ENCODE measurements at regions not wholly inside any gene's neighbourhood (a gene's known extent, or its start where the extent isn't known, plus 50 kb on each side); places are given as distances from the start of the nearest gene placed in this dataset.

DNA sequence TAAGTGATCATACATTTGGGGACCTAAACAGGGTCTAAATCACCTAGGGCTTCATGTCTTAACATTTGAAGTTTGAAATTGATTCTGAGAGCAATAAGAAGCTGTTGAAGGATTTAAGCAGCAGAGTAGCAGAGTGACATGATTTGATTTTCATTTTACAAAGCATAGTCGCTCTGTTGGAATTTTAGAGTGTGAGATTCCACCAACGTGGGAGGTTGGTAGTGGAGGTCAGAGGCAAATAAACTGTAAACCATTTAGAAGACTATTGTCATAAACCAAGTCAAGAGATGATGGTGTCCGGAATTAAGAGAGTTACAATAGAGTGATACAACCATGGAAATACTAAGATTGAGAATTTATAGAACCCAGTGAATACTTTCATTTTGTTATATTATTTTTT is 52.7 kb upstream of the ZDHHC17 start:
- DNase-seq: no peak

- no peak for DNase-seq
Observed at GRCh38 chr12:76713130-76713529, 50.8 kb upstream of the ZDHHC17 start.

DNA sequence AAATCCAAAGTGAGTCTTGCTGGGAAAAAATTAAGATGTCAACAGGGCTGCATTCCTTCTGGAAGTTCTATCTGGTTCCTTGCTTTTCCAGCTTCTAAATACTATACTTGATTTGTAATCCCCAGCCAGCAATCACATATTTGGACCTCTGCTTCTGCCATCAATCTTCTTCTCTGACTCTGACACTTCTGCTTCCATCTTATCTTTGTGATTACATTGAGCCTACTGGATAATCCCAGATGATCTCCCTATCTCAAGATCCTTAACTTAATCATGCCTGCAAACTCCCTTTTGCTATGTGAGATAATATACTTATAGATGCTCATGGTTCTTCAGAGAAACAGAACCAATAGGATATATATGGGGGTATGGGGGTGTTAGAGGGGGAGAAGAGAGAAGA is 49.9 kb upstream of the ZDHHC17 start:
- no peak for DNase-seq

Measured in NCI-H1105 treated with DMSO at 0.1 percent for 48 hours (cell line).